Epithelial cell of esophagus (primary cell): ENCODE measurements at regions not wholly inside any gene's neighbourhood (a gene's known extent, or its start where the extent isn't known, plus 50 kb on each side); places are given as distances from the start of the nearest gene placed in this dataset.

Experiments used
- DNase-seq: peaks from one replicate; pipeline ENCODE4 v3.0.0; 2010; ENCODE audit warnings: low read depth
- H3K4me3 ChIP-seq: 2 replicates; pipeline ENCODE4 v1.5.1; 2011; ENCODE audit warnings: mild to moderate bottlenecking, low read length, control low read depth
- TF ChIP-seq, protein P1 (sequence below): IDR thresholded peaks from 2 replicates; pipeline ENCODE4 v1.5.1; 2011; ENCODE audit warnings: low read depth, mild to moderate bottlenecking, low read length, control low read depth, inconsistent platforms; ENCODE audit not compliant: insufficient read depth; ENCODE audit errors: missing control alignments

DNA sequence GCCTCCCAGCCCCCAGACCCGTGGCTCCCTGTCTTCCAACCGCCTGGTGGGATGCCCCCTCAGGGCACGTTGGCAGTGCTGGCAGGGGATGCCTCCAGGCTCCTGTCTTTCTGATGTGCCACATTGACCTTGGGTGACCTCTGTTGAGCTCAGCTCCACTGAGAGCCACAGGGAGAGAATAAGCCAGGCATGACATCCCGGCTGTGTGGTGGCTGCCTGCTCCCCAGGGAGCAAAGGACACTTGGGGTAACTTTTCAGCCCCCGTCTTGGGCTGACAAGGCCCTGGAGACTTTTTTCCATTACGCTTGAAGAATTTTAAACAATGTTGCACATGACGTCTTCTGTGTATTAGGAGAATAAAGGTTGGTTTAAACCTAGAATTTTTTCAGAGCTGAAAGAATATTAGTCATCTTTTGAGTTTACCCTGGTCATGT, 246.0 kb downstream of the TSN start:
- no peak overlapping the region for H3K4me3 ChIP-seq
- TF ChIP-seq, protein P1, sequence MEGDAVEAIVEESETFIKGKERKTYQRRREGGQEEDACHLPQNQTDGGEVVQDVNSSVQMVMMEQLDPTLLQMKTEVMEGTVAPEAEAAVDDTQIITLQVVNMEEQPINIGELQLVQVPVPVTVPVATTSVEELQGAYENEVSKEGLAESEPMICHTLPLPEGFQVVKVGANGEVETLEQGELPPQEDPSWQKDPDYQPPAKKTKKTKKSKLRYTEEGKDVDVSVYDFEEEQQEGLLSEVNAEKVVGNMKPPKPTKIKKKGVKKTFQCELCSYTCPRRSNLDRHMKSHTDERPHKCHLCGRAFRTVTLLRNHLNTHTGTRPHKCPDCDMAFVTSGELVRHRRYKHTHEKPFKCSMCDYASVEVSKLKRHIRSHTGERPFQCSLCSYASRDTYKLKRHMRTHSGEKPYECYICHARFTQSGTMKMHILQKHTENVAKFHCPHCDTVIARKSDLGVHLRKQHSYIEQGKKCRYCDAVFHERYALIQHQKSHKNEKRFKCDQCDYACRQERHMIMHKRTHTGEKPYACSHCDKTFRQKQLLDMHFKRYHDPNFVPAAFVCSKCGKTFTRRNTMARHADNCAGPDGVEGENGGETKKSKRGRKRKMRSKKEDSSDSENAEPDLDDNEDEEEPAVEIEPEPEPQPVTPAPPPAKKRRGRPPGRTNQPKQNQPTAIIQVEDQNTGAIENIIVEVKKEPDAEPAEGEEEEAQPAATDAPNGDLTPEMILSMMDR: no peak
- DNase-seq: no peak

DNA sequence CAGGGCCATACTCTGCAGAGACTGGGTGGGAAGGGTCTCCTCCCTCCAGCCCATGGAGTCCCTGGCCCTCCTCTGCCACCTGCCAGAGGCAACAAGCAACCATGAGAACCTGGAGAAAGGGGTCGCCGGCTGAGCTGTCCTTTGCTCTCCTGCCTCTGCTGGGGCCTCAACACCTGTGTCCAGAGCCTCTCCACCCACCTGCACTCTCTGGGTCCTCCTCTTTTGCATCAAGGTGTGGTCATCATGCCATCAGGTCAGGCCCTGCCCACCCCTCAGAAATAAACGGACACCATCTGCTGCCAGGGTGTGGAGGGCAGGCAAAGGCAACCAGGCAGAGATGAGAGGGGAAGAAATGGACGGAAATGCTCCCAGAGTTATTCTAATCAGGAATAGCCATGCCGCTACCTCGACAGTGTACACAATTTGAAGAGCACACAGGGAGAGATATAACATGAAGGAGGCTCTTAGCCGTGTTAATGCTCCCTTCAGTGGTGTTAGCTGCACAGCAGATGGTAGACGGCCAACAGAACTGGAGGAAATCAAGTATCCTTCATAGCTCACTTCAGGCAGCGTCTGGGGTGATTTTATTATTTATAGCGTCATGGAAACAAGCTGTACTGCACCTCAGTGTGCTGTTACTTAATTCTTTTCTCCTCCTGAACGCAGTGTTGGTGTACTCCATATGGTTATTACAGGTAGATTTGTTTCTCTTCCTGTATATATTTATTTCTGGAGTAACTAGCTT, 247.9 kb downstream of the TSN start:
- no peak for DNase-seq
- no peak overlapping the region for H3K4me3 ChIP-seq
- TF ChIP-seq, protein P1: no peak

DNA sequence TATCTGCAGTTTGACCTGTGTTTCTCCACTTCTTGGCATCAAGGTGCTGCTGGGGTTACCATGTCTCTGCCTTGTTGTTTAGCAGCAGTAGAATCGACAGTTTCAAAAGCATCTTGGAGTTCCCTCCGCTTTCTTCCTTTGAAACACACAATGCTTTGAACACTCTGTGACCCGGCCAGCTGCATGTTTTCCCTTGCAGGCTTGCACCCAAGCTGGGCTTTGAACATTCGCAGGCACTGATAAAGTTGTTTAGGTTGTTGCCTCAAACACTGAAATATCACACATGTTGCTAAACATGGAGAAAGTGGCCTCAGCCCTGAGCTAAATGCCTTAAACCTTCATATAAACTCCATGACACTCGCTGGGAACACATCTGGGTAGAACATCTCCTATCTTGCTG, 251.7 kb downstream of the TSN start:
- H3K4me3 ChIP-seq: no peak overlapping the region
- TF ChIP-seq, protein P1: no peak
- DNase-seq: no peak

DNA sequence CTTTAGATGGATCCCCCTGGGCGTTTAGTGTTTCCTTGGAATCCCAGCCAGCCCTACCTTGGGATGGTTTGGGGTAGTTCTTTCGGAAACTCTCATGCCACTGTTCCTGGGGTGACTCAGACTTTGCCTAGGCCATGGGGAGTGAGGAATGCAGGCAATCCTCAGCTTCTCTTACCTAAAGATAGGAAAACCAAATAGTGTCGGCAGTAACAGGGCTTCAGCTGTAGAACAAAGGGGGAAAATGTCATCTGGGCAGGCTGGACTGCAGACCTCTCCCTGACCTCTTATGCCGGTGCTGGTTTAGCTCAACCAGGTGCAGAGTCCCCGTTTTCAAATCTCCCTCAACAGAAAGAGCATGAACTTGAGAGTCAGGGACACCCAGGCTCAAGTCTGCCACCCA, 252.1 kb downstream of the TSN start:
- no peak overlapping the region for H3K4me3 ChIP-seq
- DNase-seq: no peak
- TF ChIP-seq, protein P1: no peak

DNA sequence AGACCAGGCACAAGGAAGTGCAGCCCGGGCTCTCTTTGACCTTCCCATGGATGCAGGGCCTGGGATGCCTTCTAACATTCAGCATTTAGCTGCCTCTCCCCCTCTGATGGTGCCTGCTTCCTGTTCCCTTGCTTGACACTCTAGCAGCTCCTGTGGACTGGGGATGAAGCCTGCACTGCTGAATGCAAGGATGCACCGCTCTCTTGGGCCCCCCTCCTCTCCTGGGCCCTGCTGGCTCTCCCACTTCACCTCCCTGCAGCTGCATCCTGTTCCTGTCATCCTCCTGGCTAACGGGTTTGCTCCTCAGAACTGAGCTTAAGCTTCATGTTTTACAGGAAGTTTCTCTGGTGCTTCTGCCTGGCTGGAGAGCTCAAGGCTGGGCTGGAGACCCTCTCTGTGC, 254.1 kb downstream of the TSN start:
- TF ChIP-seq, protein P1: no peak
- DNase-seq: no peak
- H3K4me3 ChIP-seq: no peak overlapping the region

DNA sequence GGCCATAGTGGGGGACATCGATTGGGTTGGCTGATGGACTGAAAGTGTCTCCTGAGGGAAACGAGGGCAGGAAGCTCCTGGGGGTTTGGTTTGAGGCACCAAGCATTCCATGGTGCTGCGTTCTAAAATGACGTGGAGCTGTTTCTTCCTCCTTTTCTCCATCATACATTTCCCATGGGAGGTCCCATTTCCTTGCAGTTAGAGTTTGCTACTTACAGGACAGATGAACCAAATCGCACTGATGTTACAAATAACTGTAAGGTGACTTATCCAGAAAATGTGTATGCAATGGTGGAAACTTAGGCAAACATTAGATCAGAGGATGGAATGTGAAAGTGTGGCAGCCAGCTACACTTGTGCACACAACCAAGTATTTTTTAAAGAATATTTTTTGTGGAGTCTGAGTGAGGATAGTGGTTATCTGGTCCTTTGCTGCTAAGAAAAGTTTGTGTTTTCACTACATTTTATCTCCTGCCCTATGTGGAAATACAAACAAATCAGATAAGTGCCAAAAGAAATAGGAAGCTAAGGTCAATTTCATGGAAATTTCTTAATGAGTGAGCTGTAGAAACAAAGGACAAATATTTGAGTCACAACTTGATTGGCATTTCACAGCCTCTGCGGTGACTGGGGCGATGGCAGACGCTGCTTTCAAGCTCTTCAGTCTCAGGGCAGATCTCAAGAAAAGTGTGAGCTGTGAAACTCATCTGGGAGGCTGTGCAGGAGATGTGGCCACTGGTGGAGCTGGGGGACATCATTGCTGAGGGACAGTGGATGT, 256.2 kb downstream of the TSN start:
- no peak overlapping the region for H3K4me3 ChIP-seq
- DNase-seq: no peak
- TF ChIP-seq, protein P1: no peak
